PC-3 (cell line): ENCODE measurements at regions not wholly inside any gene's neighbourhood (a gene's known extent, or its start where the extent isn't known, plus 50 kb on each side); places are given as distances from the start of the nearest gene placed in this dataset.
"Not testable (repeated sequence)": the region's sequence is repeated elsewhere in the genome, so short reads cannot be mapped to it uniquely, and the experiment has no call there.

Source experiments
- ATAC-seq: fragments of 200-7000 bp; cut with Tn5 transposase; 2 replicates; pipeline ENCODE4 v1.9.1; 2020; ENCODE audit warnings: mild to moderate bottlenecking, moderate library complexity
- BruUV-seq: library from RNA; stranded (reverse); fragments of 400-500 nt; replicated peaks from 2 replicates; lab custom pipeline; 2021; lab: Mats Ljungman, UMichigan
- CTCF ChIA-PET: fragments of 300-600 bp; sonication (Branson Sonifier 250); formaldehyde crosslinking; loops from one replicate; lab custom pipeline; 2022; ENCODE audit warnings: antibody characterized with exemption; lab: Charles Lee
- POLR2A ChIA-PET: fragments of 300-600 bp; sonication (Branson Sonifier 250); formaldehyde crosslinking; loops from one replicate; lab custom pipeline; 2022; ENCODE audit warnings: antibody characterized with exemption; ENCODE audit not compliant: unreplicated experiment; lab: Charles Lee
- DNase-seq: peaks from one replicate; pipeline ENCODE4 v3.0.0-alpha.2; 2015
- H2AFZ ChIP-seq: fragments of 300-600 bp; sonication (generic); 2 replicates; pipeline ENCODE4 v1.6.0; 2016; ENCODE audit warnings: antibody characterized with exemption, low read length
- H3F3A ChIP-seq: fragments of 300-600 bp; sonication (generic); one replicate; pipeline ENCODE4 v1.6.0; 2017; ENCODE audit warnings: antibody characterized with exemption, low read length, control low read depth, mild to moderate bottlenecking; ENCODE audit not compliant: unreplicated experiment
- H3K27ac ChIP-seq: fragments of 300-600 bp; sonication (generic); 2 replicates; pipeline ENCODE4 v1.5.1; 2016; ENCODE audit warnings: mild to moderate bottlenecking, low read length
- H3K27me3 ChIP-seq: fragments of 300-600 bp; sonication (generic); 2 replicates; pipeline ENCODE4 v1.6.1; 2016; ENCODE audit warnings: low read length, mixed read lengths
- H3K36me3 ChIP-seq: fragments of 300-600 bp; sonication (generic); 2 replicates; pipeline ENCODE4 v1.6.1; 2016; ENCODE audit warnings: low read depth, mixed run types, low read length, mixed read lengths
- H3K4me1 ChIP-seq: fragments of 300-600 bp; sonication (generic); 2 replicates; pipeline ENCODE4 v1.5.1; 2016; ENCODE audit warnings: low read length; ENCODE audit not compliant: insufficient read depth
- H3K4me2 ChIP-seq: fragments of 300-600 bp; sonication (generic); 2 replicates; pipeline ENCODE4 v1.6.0; 2016; ENCODE audit warnings: low read length
- H3K4me3 ChIP-seq: fragments of 300-600 bp; sonication (generic); 2 replicates; pipeline ENCODE4 v1.5.1; 2016; ENCODE audit warnings: mild to moderate bottlenecking, low read length, mixed read lengths
- H3K79me2 ChIP-seq: fragments of 300-600 bp; sonication (generic); 2 replicates; pipeline ENCODE4 v1.6.1; 2017; ENCODE audit warnings: low read length, mixed read lengths
- H3K9ac ChIP-seq: fragments of 300-600 bp; sonication (generic); 2 replicates; pipeline ENCODE4 v1.6.0; 2016; ENCODE audit warnings: mild to moderate bottlenecking, low read length
- H3K9me2 ChIP-seq: fragments of 300-600 bp; sonication (generic); replicated peaks from 2 replicates; pipeline ENCODE4 v1.6.1; 2016; ENCODE audit warnings: mixed run types, low read length, mixed read lengths
- H3K9me3 ChIP-seq: fragments of 300-600 bp; sonication (generic); 2 replicates; pipeline ENCODE4 v1.6.1; 2016; ENCODE audit warnings: low read length, mixed read lengths
- H4K20me1 ChIP-seq: fragments of 300-600 bp; sonication (generic); 2 replicates; pipeline ENCODE4 v1.6.1; 2016; ENCODE audit warnings: low read length, mixed read lengths
- intact Hi-C: fragments of 100-400 bp; cut with micrococcal nuclease; formaldehyde crosslinking; loops from 2 replicates; pipeline ENCODE4 v1.9.0; 2023
- TF ChIP-seq, protein P1 (sequence below): fragments of 300-600 bp; sonication (generic); conservative IDR thresholded peaks from 2 replicates; pipeline ENCODE4 v1.5.1; 2017; ENCODE audit warnings: antibody characterized with exemption, low read depth, mild to moderate bottlenecking, low read length

DNA sequence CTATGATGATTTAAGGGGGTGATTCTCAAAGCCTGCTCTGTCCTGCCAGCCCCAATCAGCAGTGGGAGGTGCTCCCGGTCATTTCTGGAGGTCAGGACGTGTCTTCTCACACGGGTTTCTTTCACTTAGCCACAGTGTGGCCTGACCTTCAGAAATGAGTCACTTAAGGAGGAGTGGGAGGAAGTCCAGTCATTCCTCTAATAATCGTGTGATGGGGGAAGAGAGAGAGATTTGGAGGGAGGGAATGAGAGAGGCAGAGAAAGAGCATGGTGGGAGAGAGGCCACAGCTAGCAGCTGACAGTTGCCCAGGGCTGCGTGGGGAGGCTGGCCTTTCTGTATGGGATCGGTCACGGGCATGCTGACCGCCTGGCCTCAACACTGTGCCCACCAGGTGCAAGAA is 142.6 kb upstream of the ZNF469 start:
- H2AFZ ChIP-seq, H3K27me3 ChIP-seq, H4K20me1 ChIP-seq, POLR2A ChIA-PET, H3K9me2 ChIP-seq, H3K79me2 ChIP-seq, H3F3A ChIP-seq, BruUV-seq, H3K9me3 ChIP-seq, CTCF ChIA-PET, H3K4me2 ChIP-seq, H3K36me3 ChIP-seq, H3K4me3 ChIP-seq: not testable (repeated sequence)
- Histone ChIP-seq H3K4me1 (peaks cover 65% of the 10 kb centered on the region), H3K9ac (peak overlapping the region; percentile 94), H3K27ac (peak overlapping the region; percentile 100)
- peak; percentile 86 for DNase-seq
- peak; percentile 29 for ATAC-seq
- intact Hi-C loops: loop anchor here (5.0 kb wide), 1 partner anchor 92 kb away; no protein-coding TSS in a partner anchor

DNA sequence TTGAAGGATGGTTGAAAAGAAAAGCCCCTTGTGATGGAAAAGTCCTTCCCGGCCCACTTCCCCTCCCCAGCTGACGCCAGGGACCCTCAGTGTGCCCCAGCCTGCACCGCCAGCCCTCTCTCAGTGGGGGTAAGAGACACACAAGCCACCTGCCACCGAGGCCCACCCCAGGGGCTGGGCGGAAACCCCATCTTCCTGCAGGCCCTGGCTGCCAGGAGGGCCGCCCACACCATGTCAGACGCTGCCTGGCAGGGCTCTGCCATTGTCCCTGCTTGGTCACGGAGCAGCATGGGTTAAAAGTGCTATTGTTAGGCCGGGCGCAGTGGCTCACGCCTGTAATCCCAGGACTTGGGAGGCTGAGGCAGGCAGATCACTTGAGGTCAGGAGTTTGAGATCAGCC is 142.0 kb upstream of the ZNF469 start:
- ATAC-seq, H4K20me1 ChIP-seq, CTCF ChIA-PET, H3K4me2 ChIP-seq, BruUV-seq, H3K36me3 ChIP-seq, H3K9me3 ChIP-seq, H3K9me2 ChIP-seq, H3F3A ChIP-seq, POLR2A ChIA-PET, DNase-seq, H3K4me3 ChIP-seq, H3K79me2 ChIP-seq, H2AFZ ChIP-seq, H3K27me3 ChIP-seq: not testable (repeated sequence)
- H3K27ac ChIP-seq: peak overlapping the region; percentile 100
- peak overlapping the region; percentile 94 for H3K9ac ChIP-seq
- intact Hi-C loops: loop anchor here (5.0 kb wide), 1 partner anchor 92 kb away; no protein-coding TSS in a partner anchor
- peaks cover 63% of the 10 kb centered on the region for H3K4me1 ChIP-seq

DNA sequence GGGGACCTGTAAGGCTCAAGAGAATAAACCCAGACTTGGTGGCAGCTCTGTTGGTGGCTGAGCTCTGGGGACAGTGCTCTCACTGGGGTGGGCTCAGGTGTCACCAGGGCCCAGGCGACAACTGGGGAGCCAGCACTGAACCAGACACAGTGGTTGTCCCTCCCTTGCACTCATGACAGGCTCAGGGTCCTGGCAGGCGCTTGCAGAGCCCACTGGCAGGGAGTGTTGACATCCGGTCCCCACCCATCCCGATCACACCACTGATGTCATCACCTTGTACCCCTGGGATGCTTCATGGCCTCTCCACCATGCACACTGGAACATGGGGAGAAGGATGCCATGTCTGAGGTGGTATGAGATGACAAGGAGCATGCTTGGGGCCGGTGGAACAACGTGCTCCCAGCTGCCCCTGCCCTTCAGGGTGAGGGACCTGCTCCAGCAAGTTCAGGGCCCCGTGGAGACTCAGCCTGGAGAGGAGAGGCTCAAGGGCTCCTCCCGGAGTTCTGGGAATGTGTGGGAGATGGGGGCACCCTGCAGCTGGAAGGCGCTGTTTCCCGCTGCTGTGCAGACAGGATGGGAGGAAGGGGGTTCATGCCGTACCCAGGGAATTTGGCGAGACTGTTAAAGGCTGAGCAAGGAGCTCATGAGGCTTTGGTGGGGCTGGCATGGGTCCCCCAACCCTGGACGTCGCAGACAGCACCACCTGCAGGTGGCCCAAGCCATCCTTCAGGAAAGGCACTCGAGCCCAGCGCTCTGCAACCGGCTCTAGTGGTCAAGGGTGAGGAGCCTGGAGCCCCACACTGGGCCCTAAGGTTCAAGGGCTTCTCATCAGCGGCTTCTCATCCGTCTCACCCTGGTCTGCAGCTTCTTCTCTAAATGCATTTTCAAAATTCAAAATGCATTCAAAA is 141.1 kb upstream of the ZNF469 start:
- H3F3A ChIP-seq, POLR2A ChIA-PET, H3K27me3 ChIP-seq, H3K4me3 ChIP-seq, DNase-seq, BruUV-seq, ATAC-seq, H4K20me1 ChIP-seq, H3K36me3 ChIP-seq, H3K79me2 ChIP-seq, H3K4me2 ChIP-seq, H2AFZ ChIP-seq, H3K9me3 ChIP-seq, H3K9me2 ChIP-seq, CTCF ChIA-PET: not testable (repeated sequence)
- peaks cover 64% of the 10 kb centered on the region for H3K4me1 ChIP-seq
- TF ChIP-seq, protein P1, sequence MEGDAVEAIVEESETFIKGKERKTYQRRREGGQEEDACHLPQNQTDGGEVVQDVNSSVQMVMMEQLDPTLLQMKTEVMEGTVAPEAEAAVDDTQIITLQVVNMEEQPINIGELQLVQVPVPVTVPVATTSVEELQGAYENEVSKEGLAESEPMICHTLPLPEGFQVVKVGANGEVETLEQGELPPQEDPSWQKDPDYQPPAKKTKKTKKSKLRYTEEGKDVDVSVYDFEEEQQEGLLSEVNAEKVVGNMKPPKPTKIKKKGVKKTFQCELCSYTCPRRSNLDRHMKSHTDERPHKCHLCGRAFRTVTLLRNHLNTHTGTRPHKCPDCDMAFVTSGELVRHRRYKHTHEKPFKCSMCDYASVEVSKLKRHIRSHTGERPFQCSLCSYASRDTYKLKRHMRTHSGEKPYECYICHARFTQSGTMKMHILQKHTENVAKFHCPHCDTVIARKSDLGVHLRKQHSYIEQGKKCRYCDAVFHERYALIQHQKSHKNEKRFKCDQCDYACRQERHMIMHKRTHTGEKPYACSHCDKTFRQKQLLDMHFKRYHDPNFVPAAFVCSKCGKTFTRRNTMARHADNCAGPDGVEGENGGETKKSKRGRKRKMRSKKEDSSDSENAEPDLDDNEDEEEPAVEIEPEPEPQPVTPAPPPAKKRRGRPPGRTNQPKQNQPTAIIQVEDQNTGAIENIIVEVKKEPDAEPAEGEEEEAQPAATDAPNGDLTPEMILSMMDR: peak; percentile 25; the same call in 1 of the 2 replicates
- H3K27ac ChIP-seq: peak overlapping the region; percentile 100
- H3K9ac ChIP-seq: peak overlapping the region; percentile 94
- intact Hi-C loops: loop anchor here (5.0 kb wide), 1 partner anchor 91 kb away; no protein-coding TSS in a partner anchor

DNA sequence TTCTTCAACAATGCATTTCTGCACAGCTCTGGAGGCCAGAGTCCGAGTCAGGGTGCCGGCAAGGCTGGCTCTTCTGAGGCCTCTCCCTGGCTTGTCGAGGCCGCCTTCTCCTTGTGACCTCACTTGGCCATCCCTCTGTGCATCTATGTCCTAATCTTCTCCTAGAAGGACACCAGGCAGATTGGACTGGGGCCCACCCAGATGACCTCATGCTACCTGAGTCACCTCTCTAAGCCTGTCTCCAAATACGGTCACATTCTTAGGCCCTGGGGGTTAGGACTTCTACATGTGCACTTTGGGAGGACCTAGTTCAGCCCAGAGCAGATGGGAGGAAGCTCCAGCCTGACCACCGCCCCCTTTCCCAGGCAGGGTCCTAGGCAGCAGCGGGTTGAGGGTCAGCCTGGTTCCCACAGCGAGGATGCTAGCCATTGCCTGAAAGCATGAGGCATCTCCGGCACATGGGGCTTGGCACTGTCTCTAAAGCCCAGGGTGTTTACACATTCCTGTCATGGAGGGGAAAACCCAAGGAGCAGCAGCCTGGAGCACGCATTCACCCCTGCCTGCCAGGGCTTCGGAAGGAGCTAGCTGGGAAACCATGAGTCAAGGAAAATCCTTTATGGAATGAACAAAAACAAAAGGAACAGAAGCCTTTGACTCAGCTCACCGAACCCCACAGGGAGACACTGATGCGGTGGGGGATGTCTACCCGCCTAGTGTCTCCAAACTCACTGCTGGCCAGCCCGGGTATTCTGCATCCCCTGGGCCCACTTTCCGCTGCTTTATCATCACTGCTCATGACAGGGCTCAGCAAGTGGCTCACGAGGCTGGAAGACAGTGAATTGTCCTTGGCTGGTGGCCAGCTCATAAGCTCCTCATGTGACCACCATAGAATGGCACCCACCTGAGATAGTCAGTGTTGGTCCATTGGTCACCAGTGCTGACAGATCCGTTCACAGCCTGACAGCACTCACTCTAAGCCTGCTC is 140.2 kb upstream of the ZNF469 start:
- H3K4me1 ChIP-seq: peaks cover 61% of the 10 kb centered on the region
- intact Hi-C loops: loop anchor here (5.0 kb wide), 1 partner anchor 90 kb away; no protein-coding TSS in a partner anchor
- H3K36me3 ChIP-seq, H3K4me3 ChIP-seq, H4K20me1 ChIP-seq, H3K79me2 ChIP-seq, H2AFZ ChIP-seq, POLR2A ChIA-PET, BruUV-seq, H3K9me3 ChIP-seq, H3K27me3 ChIP-seq, H3F3A ChIP-seq, CTCF ChIA-PET, H3K9me2 ChIP-seq: not testable (repeated sequence)
- peak; percentile 83 for DNase-seq
- peak; percentile 31 for ATAC-seq
- H3K9ac ChIP-seq: peak overlapping the region; percentile 94
- peak overlapping the region; percentile 100 for H3K27ac ChIP-seq
- peak overlapping the region; percentile 46 for H3K4me2 ChIP-seq

DNA sequence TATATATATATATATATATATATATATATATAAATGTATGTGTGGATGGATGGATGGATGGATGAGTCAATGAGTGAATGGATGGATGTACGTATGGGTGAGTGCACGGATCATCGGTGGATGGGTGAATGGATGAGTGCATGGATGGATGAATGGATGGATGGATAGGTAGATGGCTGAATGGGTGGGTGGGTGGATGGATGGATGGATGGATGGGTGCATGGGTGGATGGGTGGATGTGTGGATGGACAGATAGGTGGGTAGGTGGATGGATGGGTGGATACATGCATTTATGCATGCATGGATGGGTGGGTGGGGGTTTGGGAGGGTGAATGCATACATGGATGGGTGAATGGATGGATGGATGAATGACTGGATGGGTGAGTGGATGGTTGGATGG is 138.8 kb upstream of the ZNF469 start:
- H3K9me3 ChIP-seq, H4K20me1 ChIP-seq, H3F3A ChIP-seq, POLR2A ChIA-PET, DNase-seq, H3K27me3 ChIP-seq, CTCF ChIA-PET, H3K79me2 ChIP-seq, H3K4me2 ChIP-seq, H3K9me2 ChIP-seq, H3K36me3 ChIP-seq, H3K4me3 ChIP-seq, BruUV-seq, H2AFZ ChIP-seq, ATAC-seq: not testable (repeated sequence)
- Histone ChIP-seq H3K4me1 (peaks cover 51% of the 10 kb centered on the region), H3K9ac (peak overlapping the region; percentile 90; the same call in 1 of the 2 replicates), H3K27ac (peak overlapping the region; percentile 98)
- intact Hi-C loops: loop anchor here (5.0 kb wide), 1 partner anchor 88 kb away; no protein-coding TSS in a partner anchor
